ENCODE measurements at regions not wholly inside any gene's neighbourhood (a gene's known extent, or its start where the extent isn't known, plus 50 kb on each side); places are given as distances from the start of the nearest gene placed in this dataset.

DNA sequence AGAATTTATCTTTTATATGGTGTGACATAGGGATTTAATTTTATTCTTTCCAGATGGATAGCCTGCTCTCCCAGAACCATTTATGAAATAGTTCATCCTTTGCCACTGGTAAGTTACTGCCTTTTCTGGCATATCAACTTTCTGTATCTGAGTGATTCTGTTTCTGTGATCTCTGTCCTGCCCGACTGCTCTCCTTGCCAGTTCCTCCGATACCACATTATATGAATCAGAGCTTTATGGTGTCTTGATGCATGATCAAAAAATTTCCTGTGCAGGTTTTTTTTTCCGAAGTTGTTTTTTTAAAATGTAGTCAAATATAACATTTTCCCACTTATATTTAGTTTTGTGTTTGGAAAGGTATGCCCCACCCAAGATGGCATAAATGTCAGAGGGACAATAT, 242.5 kb downstream of the CYP26B1 start:
- TF ChIP-seq CTCF (IDR thresholded peaks at IDR 0.05), result no peak
- no peak for TF ChIP-seq POLR2A (IDR thresholded peaks at IDR 0.05)
